Stimulated activated CD8-positive, alpha-beta memory T cell treated with anti-CD3 and anti-CD28 coated beads, Interleukin-4, amount 100 ng/mL, for 48 hours (primary cell): ENCODE measurements at regions not wholly inside any gene's neighbourhood (a gene's known extent, or its start where the extent isn't known, plus 50 kb on each side); places are given as distances from the start of the nearest gene placed in this dataset.
"Not testable (repeated sequence)": the region's sequence is repeated elsewhere in the genome, so short reads cannot be mapped to it uniquely, and the experiment has no call there.

ENCODE experiments used
- DNase-seq: peaks from one replicate; pipeline ENCODE4 v3.0.0-alpha.2; 2020

DNA sequence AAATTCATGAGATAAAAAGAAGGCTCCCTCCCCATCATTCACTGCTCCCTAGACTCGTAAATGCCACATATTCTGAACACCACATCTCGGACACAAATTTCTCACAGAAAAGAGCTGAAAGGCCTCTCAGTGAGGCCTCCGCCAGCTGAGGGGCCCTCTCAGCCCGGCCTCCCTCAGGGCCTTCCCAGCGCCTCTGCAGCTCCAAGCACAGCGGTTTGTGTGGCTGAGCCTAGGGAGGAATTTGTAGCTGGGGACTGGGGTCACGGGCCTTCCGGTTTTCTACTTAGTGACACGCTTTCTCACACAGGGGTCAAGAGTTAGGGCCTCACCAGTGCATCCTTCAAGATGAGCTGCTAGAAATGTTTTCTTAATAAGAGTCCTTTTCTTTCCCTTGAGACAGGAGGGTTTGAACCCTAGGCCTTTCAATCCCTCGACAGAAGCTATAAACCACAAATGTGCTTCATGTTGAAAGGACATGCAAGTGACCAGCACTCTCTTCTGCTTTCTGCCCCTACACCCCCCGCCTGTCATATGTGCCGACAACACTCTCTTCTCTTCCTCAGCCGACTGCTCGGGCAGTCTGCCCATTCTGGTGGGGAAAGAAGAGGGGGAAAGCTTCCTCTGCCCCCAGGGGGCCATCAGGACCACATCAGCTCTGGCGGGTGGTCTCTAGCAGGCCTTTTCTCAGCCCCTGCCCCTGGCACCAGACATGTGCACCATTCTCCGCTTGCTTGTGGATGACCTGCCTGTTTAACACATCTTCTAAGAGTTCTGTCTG is 104.9 kb downstream of the CHIC2 start:
- DNase-seq, result no peak

DNA sequence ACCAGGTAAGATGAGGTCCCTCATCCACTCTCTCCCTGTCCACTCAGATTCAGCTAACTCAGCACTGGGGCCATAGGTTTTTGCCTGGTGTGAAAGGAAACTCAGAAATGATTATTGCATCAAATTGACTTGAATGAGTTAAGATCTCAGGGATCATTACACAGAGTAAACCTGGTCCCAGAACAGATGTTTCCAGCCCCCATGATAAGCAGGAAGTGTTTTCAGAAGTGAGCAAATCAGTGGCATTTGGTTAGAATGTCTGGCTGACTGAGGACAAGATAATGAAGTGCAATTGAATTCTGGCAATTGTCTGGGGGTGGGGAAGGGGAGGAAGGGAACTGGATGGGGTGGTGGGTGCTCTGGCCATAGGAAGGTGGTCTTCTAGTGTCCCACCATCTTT is 108.0 kb downstream of the CHIC2 start:
- DNase-seq, result no peak

DNA sequence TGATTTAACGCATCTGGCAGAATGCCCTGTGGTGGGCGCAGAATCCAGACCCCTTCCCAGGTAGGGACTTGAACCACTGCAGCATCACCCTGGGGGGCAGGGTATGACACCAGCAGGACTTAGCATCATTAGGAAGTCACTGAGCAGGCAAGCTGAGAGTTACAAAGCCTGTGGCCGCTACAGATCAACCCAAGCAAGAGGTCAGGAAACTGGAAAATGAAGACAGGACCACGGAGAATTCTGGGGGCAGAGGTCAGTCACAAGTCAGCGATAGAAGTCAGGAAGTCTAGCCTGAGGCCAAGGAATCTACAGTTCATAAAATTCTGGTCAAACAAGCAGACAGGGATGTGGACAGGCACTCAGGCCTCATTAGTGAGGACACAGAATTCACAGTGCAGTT is 108.4 kb downstream of the CHIC2 start:
- no peak for DNase-seq

DNA sequence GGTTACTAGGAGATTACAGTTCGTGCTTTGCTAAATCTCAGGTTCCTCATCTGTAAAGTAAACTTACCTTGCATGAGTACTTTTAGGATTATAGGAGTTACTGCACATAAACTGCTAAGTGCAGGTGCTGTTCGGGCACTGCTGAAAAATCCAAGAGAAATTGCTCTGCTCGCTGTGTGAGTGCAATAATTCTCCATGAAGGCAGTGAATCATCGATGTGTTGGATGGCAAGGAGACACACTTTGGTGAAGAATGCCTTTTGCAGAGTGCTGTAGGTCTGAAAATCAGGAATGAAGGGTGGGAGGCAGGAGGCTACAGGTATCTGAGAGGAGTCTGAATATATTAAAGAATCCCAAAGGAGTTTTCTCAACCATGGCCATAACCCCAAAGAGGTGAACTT is 113.0 kb downstream of the CHIC2 start:
- DNase-seq, result no peak

DNA sequence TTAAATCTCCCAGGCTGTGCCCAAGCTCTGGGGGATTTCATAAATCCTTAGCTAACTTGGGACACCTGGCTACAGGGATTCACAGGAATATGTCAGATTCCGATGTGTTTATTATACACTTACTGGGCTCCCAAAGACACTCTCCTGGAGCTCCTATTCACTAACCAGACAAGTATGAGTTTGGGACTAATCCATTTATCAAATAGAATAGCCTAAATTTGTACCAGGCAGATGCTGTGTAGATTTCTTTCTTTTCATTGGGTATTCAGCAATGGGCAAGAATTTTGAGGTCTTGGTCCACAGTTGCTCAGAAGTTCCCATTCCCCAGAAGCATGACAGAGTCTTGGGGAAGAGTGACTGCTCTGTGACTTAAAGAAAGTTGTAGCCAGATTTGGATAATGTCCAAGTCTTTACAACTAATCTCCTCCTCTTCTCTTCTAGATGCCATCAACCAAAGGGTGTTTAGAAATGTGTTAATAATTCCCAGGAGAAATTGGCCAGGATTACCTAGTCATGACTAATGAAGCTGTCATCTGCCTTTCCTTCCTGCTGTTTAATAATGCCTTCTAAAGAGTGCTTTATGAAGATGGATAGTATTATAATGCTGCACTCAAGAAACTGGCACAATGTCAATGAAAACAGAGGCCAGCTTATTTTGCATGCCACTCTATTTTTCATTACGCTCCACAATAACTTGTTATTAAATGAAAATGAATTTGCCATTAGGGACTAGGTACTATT is 120.9 kb downstream of the CHIC2 start:
- no peak for DNase-seq

DNA sequence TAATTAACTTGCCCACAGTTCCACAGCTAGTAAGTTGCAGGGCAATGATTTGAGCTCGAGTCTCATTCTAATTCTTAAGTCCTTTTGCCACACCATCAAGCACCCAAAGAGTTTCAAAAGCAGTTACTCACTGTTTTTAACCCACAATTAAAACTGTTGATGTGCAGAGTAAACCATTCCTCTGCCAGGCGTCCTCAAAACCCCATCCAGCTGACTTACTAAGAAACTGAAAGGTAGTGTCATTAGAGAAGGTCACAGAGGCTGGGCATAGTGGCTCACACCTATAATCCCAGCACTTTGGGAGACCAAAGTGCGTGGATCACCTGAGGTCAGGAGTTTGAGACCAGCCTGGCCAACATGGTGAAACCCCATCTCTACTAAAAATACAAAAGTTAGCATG is 121.7 kb downstream of the CHIC2 start:
- DNase-seq, result no peak

DNA sequence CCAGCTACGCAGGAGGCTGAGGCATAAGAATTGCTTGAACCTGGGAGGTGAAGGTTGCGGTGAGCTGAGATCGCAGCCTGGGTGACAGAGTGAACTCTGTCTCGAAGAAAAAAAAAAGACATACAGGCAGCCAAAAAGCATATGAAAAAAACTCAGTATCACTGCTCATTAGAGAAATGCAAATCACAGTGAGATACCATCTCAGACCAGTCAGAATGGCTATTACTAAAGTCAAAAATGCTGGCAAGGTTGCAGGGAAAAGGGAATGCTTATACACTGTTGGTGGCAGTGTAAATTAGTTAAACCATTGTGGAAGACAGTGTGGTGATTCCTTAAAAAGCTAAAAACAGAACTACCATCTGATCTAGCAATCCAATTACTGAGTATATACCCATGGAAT is 123.1 kb downstream of the CHIC2 start:
- DNase-seq, result no peak

DNA sequence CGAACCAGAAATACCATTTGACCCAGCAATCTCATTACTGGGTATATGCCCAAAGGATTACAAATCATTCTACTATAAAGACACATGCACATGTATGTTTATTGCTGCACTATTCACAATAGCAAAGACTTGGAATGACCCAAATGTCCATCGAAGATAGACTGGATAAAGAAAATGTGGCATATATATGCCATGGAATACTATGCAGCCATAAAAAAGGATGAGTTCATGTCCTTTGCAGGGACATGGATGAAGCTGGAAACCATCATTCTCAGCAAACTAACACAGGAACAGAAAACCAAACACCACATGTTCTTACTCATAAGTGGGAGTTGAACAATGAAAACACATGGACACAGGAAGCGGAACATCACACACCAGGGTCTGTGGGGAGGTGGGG is 124.5 kb downstream of the CHIC2 start:
- not testable (repeated sequence) for DNase-seq

DNA sequence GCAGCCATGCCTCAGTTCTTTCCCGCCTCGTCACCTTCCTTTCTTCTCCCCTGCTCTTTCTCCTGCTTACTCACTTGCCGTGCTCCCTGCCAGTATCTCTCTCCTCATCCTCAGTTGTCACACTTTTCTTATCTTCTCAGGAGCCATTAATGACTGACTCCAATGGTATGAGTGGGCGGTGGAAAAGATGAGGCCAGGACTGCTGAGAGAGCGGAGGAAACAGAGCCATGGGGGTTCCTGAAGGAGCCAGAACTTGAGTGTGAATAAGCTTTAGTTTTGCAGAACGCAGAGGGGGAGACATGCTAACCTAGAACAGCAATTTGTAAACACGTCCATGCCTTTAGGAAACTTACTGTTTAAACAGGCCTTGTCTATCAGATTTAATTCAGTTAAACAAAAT is 126.5 kb downstream of the CHIC2 start:
- DNase-seq, result no peak

DNA sequence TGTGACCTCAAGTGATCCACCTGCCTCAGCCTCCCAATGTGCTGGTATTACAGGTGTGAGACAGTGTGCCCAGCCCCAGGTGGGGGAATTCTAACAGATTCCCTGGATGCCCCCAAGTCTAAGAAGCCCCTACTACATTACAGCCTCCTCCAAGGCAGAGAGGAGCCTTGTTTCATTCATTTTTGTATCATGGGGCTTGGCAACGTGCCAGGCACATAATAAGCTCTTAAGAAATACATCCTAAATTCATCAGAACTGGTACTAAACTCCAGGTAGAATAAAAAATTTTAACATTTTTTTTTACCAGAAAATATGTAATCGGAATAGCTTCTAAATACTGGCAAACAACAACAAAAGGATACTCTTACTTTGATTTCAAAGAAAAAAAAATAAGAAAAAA is 127.1 kb downstream of the CHIC2 start:
- DNase-seq, result no peak

DNA sequence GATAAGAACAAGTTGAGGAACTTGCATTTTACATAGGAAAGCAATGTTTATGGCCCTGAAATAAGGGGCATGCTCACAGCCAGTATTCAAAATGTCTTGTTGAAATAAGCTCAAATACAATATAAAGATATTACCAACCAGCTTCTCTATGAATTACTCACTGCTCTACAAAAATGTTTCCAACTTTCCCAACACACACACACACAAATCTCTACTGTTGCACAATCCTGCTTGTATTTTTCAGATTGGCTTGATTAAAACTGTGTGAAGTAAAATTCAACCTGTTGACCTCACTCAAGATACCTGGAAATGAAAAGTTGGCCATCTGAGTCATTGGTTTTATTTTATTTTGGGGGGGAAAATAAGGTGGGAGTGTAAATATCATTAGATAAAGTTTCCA is 128.6 kb downstream of the CHIC2 start:
- no peak for DNase-seq

DNA sequence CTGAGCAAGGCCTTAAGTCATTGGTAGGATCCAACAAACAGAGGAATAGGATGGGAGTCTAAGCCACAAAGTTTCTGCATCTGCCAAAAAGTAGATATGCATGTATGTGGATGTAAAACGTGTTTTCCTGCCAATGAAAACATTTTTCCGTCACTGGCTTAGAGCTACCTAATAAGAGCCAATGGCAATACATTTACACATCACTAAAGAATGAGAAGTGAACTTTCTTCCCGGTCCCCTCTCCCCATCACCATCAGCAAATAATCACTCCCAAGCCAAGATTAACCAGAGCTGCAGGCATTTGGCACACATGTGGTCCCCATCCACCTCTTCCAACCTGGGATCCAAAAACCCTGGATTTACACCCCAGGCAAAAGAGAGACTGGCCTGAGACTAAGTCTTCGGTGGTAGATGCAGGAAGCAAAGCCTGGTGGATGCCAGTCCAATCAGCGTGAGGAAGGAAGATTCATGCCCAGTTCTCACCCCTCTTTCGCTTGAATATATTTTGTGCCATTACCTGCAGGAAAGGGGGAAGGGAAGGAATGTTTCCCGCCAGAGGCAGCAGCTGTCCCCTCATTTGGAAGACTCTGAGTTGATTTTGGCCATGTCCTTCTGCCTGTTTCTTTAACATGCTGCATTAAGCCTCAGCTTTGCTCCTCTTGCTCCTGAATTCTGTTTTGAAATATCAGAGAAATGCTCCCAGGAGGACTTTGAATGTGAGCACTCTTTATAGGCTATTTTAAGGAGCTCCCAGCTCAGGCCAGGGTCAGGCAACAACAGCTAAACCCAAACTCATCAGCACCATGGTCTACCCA is 131.4 kb downstream of the CHIC2 start:
- no peak for DNase-seq

DNA sequence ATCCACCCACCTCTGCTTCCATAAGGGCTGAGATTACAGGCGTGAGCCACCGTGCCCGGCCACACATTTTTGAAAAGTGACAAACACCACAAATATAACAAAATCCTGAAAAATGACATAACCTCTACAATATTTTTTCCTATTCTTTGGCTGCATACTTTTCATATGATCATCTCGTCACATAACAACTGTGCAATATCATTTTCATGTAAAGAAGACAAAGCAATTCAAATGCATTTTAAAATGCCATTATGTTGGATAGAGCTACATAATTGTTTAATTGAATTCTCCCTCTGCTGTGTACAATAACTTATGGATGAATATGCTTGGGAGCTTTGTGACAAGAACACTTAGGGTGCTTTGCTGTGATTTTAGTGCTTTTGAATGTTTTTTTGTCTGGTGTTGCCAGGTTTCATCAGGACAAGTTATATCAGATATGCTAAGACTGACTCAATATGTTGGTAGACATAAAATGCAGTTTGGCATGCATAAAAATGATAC is 132.9 kb downstream of the CHIC2 start:
- DNase-seq, result no peak

DNA sequence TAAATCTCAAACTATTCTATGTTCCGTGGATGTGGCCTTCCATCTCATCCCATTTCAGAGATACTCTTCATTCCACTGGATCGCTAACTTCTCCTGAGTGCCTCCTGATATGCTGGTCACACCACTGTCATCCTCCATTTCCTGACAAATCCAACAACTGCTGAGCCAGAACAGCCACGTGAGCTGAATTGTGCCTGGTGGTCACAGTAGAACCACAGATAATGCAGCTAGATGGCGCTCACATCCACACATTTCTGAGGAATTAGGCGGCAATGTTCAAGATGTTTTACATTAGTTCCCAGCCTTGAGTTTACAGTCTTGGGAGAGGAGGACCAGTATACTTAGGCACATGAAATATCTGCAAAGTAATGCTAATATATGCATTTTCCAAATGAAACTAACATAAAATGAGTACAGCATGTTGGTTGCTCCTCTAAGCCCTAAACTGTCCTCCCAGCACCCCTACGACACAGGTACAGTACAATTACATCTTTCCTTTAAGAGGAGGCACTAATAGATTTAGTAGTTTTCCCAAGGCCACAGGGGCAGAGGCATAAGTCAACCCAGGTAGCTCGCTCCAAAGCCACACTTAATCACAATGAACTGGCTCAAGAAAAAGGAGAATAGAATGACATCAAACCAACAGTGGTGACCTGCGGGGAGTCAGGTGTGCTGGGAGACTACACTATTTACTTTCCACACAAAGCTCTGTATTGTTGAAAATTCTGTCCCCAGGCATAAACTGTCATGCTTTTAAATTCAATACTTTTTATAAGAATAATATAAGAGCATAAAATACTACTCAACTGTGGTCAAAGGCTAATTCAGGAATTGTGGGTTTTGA is 134.2 kb downstream of the CHIC2 start:
- peak; percentile 64 for DNase-seq

DNA sequence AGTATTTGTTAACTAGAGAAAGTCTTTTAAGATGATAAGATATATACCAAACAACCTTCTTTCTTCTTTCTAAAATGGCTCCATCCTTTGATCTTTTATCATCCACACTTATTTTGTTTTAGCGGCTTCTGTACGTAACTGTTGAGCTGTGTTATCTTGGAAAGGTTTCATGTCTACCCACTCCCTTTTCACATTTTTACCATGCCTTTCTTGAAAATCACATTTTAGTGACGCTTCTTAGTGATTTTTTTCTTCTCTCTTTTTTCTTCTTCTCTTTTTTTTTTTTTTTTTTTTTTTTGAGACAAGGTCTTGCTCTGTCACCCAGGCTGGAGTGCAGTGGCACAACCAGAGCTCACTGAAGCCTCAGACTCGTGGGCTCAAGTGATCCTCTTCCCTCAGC is 135.1 kb downstream of the CHIC2 start:
- DNase-seq, result no peak

DNA sequence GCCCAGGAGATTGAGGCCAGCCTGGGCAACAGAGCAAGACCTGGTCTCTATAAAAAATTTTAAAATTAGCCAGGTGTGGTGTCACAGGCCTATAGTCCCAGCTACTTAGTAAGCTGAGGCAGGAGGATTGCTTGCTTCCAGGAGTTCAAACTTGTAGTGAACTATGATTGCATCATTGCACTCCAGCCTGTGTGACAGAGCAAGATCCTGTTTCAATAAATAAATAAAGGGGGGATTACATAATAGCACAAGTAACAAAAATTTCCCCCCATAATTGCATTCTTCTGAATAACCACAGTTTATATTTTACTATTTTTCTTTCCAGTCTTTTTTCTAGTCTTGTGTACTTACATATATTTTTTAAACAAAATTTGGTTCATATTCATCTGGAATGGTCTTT is 135.6 kb downstream of the CHIC2 start:
- DNase-seq, result no peak

DNA sequence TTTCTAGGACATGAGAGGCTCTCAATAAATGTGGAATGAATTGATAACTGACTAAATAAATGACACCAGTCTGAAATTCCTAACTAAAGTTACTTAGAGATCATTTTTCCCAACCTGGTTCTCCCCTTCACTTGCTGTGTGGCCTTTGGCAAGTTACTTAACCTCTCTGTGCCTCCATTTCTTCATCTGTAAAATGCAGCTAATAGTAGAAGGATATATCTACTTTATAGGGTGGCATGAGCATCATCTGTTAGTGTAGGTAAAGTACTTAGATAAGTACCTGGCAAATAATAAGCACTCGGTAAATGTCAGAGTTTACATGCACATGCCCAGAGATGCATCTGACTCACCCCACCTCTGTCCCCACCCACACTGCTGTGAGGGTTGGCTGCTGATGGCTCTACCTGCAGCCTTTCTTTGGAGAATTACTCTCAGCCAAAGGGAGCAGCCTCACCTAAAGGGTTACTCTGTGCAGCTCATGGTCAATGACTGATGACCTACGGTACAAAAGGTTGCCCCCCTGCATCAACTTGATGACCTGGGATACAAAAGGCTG is 139.3 kb downstream of the CHIC2 start:
- DNase-seq, result no peak

DNA sequence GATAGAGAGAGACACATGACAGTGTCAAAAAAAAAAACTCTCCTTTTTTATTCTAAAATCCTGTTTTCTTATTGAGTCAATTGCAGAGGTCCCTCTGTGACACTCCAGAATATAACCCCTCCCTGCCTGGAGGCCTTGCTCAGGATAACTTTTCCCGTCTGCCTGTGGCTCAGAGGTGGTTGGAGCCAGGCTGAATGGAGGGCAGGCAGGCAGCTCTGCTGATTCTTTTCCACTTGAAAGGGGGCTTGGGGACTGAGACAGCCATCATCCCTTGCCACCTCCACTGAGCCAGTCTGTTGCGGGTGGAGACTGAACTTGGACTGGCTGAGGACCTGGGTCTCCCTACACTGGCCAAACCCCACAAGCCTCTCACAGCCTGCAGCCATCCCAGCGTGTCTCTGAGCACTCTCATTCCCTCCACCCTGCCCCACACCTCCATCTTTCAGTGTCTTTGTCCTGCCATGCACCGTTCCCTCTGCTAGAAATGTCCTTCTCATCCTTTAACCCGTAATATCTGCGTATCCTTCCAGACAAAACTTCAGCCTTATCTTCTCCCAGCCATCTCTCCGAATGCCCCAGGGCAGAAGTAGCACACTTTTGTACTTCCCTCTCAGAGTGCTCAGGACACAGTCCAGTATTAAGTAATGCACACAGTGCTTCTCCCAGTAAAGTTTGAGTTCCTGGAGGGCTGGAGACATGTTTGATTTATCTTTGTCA is 139.9 kb downstream of the CHIC2 start:
- DNase-seq, result no peak

DNA sequence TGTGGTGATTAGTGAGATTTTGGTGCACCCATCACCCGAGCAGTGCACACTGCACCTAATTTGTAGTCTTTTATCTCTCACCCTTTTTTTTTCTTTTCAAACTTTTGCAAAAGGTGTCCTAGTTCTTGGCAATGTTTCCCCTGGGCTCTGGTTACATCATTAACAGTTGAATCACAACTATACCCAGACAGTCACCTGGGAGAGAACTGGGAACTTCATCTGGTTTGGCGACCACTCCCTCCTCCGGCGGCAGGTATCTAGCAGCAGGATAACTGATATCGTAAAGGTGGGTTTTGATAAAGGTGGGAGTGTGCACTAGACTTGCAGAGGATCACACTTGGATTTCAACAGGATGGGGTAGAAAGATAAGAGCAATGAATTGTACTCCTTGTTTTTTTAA is 140.5 kb downstream of the CHIC2 start:
- DNase-seq, result no peak

DNA sequence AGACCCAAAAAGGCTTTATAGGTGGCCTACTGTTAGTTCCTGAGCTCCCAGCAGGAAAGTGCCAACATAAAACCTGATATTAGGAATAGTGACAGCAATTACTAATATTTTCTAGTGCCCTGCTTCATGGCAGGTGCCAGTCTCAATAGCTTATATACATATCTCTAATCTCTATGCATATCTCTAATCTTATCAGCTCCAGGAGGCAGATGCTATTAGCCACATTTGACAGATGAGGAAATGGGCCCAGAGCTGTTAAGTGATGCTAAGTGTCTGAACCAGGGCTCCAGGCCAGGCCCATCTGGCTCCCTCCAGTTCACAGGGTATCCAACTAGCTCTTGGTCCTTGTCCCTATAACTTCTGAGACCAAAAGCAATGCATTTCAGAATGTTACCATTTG is 142.5 kb downstream of the CHIC2 start:
- DNase-seq, result no peak

DNA sequence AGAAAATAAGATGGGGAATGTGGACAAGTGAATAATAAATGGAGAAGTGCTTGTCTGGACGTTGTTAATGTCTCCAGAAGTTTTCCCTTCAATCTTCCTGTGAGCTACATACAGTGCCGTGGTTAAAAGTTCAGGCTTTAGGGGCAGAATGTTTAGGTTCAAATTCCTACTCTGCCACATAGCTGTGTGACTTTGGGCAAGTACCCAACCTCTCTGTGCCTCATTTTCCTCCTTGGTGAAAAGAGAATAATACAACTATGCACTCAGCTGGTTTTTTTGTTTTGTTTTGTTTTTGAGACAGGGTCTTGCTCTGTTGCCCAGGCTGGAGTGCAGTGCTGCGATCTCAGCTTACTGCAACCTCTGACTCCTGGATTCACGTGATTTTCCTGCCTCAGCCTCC is 143.5 kb downstream of the CHIC2 start:
- no peak for DNase-seq

DNA sequence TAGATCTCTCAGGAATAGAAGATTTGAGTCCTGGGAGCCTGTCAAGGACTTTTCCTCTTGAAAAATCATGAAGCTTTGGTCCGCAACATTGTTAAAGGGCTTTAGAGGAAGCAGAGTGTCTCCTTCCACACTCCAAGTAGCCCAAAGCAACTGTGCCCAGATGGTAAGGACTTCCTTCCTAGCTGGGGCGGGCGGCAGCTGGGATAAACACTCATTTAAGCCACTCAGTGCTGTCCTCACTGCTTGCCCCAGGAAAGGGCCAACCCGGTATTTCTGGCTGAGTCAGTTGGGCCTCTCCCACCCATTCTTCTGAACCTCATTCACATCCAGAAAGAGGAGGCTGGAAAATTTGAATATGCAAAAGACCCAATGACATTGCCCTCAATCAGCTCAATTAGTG is 144.3 kb downstream of the CHIC2 start:
- DNase-seq, result no peak
